ENCODE measurements at regions not wholly inside any gene's neighbourhood (a gene's known extent, or its start where the extent isn't known, plus 50 kb on each side); places are given as distances from the start of the nearest gene placed in this dataset.

- no peak for TF ChIP-seq CHD7 (IDR thresholded peaks at IDR 0.05; ENCODE audit: insufficient replicate concordance, low read length)
- no peak for TF ChIP-seq POLR2AphosphoS5 (IDR thresholded peaks at IDR 0.05; ENCODE audit: low read depth, low read length)
- no peak for TF ChIP-seq CTBP2 (IDR thresholded peaks at IDR 0.05; ENCODE audit: borderline replicate concordance, insufficient read depth, insufficient read length, low read length)
- no peak for TF ChIP-seq CREB1 (IDR thresholded peaks at IDR 0.05)
Observed at GRCh38 chr14:51529736-51530135, 122.0 kb upstream of the FRMD6 start (continued).

Measured in H1 (cell line).